Hepatocyte (in vitro differentiated cells): ENCODE measurements at regions not wholly inside any gene's neighbourhood (a gene's known extent, or its start where the extent isn't known, plus 50 kb on each side); places are given as distances from the start of the nearest gene placed in this dataset.

Experiments
- DNase-seq: peaks from one replicate; pipeline ENCODE4 v3.0.0-alpha.2; 2016; ENCODE audit warnings: low spot score
- H2AFZ ChIP-seq: fragments of 200-600 bp; sonication (generic); 2 replicates; pipeline ENCODE4 v1.6.0; 2016; ENCODE audit warnings: antibody characterized with exemption, mild to moderate bottlenecking
- H3K27ac ChIP-seq: fragments of 200-600 bp; sonication (generic); 2 replicates; pipeline ENCODE4 v1.5.1; 2016; ENCODE audit warnings: mild to moderate bottlenecking
- H3K27me3 ChIP-seq: fragments of 200-600 bp; sonication (generic); 2 replicates; pipeline ENCODE4 v1.6.1; 2016
- H3K36me3 ChIP-seq: fragments of 200-600 bp; sonication (generic); replicated peaks from 2 replicates; pipeline ENCODE4 v1.5.1; 2016; ENCODE audit warnings: low read depth; ENCODE audit not compliant: insufficient read depth
- H3K4me1 ChIP-seq: fragments of 200-600 bp; sonication (generic); 2 replicates; pipeline ENCODE4 v1.5.1; 2016; ENCODE audit warnings: mild to moderate bottlenecking, moderate library complexity; ENCODE audit not compliant: insufficient read depth
- H3K4me2 ChIP-seq: fragments of 200-600 bp; sonication (generic); 2 replicates; pipeline ENCODE4 v1.6.0; 2016
- H3K4me3 ChIP-seq: fragments of 200-600 bp; sonication (generic); 2 replicates; pipeline ENCODE4 v1.5.1; 2016; ENCODE audit warnings: mild to moderate bottlenecking
- H3K79me2 ChIP-seq: fragments of 200-600 bp; sonication (generic); 2 replicates; pipeline ENCODE4 v1.6.0; 2017; ENCODE audit warnings: mild to moderate bottlenecking
- H3K9me2 ChIP-seq: fragments of 200-600 bp; sonication (generic); replicated peaks from 2 replicates; pipeline ENCODE4 v1.6.0; 2017; ENCODE audit warnings: mild to moderate bottlenecking; ENCODE audit not compliant: insufficient read depth
- H3K9me3 ChIP-seq: fragments of 200-600 bp; sonication (generic); 2 replicates; pipeline ENCODE4 v1.5.1; 2016; ENCODE audit warnings: low read depth, mild to moderate bottlenecking
- H4K20me1 ChIP-seq: fragments of 200-600 bp; sonication (generic); 2 replicates; pipeline ENCODE4 v1.6.0; 2016; ENCODE audit warnings: mild to moderate bottlenecking; ENCODE audit not compliant: insufficient read depth, poor library complexity, severe bottlenecking
- CTCF ChIP-seq: fragments of 200-600 bp; sonication (generic); IDR thresholded peaks from 2 replicates; pipeline ENCODE4 v1.5.1; 2016; ENCODE audit warnings: antibody characterized with exemption, mild to moderate bottlenecking; ENCODE audit not compliant: poor library complexity
- EZH2 ChIP-seq: fragments of 200-600 bp; sonication (generic); IDR thresholded peaks from 2 replicates; pipeline ENCODE4 v1.6.1; 2016; ENCODE audit warnings: antibody characterized with exemption, mild to moderate bottlenecking, borderline replicate concordance
- EZH2phosphoT487 ChIP-seq: fragments of 200-600 bp; sonication (generic); IDR thresholded peaks from one replicate; pipeline ENCODE4 v1.6.1; 2018; ENCODE audit warnings: antibody characterized with exemption, mild to moderate bottlenecking, low read depth, moderate library complexity; ENCODE audit not compliant: unreplicated experiment, severe bottlenecking
- WGBS: methylation state at CpG from one replicate; pipeline ENCODE4 v1.1.6; 2016; ENCODE audit warnings: low lambda C conversion rate; ENCODE audit errors: missing lambda C conversion rate; 5-methylcytosine and 5-hydroxymethylcytosine counted together

GRCh38 chr2:14747447-14747846, 114.9 kb downstream of the LRATD1 start:
- Histone ChIP-seq H3K36me3 (no peaks in the 10 kb centered on the region), H3K27ac (no peak overlapping the region), H2AFZ (no peak overlapping the region), H3K4me3 (no peak overlapping the region), H3K9me3 (no peaks in the 10 kb centered on the region), H4K20me1 (no peaks in the 10 kb centered on the region), H3K4me2 (no peak overlapping the region), H3K9me2 (no peaks in the 10 kb centered on the region), H3K79me2 (no peaks in the 10 kb centered on the region), H3K27me3 (no peaks in the 10 kb centered on the region), H3K4me1 (no peaks in the 10 kb centered on the region)
- 91% methylated on average over 5 of the region's 5 CpGs for WGBS
- TF ChIP-seq CTCF (no peak), EZH2 (no peak), EZH2phosphoT487 (no peak)
- no peak for DNase-seq

- H3K36me3 ChIP-seq = no peaks in the 10 kb centered on the region
- no peak overlapping the region for H2AFZ ChIP-seq
- no peaks in the 10 kb centered on the region for H3K27me3 ChIP-seq
- no peak for DNase-seq
- no peaks in the 10 kb centered on the region for H3K4me1 ChIP-seq
- no peak for TF ChIP-seq CTCF
- TF ChIP-seq EZH2 = no peak
- TF ChIP-seq EZH2phosphoT487 = no peak
- WGBS = 71% methylated on average over 1 of the region's 1 CpG
- H3K9me3 ChIP-seq = no peaks in the 10 kb centered on the region
- H3K4me2 ChIP-seq = no peak overlapping the region
- no peak overlapping the region for H3K4me3 ChIP-seq
- no peaks in the 10 kb centered on the region for H3K9me2 ChIP-seq
- no peaks in the 10 kb centered on the region for H3K79me2 ChIP-seq
- H3K27ac ChIP-seq = no peak overlapping the region
- no peaks in the 10 kb centered on the region for H4K20me1 ChIP-seq
These were observed 117.4 kb downstream of the LRATD1 start for GRCh38 chr2:14749884-14750283.

GRCh38 chr2:14750433-14750832, 117.9 kb downstream of the LRATD1 start:
- no peak for TF ChIP-seq CTCF
- TF ChIP-seq EZH2phosphoT487 = no peak
- TF ChIP-seq EZH2 = no peak
- WGBS = 87% methylated on average over 5 of the region's 5 CpGs

GRCh38 chr2:14751581-14751980, 119.1 kb downstream of the LRATD1 start:
- no peak for DNase-seq
- no peak overlapping the region for H3K4me2 ChIP-seq
- H3K27ac ChIP-seq = no peak overlapping the region
- TF ChIP-seq CTCF (no peak), EZH2phosphoT487 (no peak), EZH2 (no peak)
- no peaks in the 10 kb centered on the region for H3K9me3 ChIP-seq
- no peaks in the 10 kb centered on the region for H3K27me3 ChIP-seq
- no peak overlapping the region for H2AFZ ChIP-seq
- no peaks in the 10 kb centered on the region for H3K36me3 ChIP-seq
- H3K4me1 ChIP-seq = peaks cover 4% of the 10 kb centered on the region
- H4K20me1 ChIP-seq = no peaks in the 10 kb centered on the region
- WGBS = 75% methylated on average over 5 of the region's 5 CpGs
- no peaks in the 10 kb centered on the region for H3K79me2 ChIP-seq
- H3K4me3 ChIP-seq = no peak overlapping the region
- no peaks in the 10 kb centered on the region for H3K9me2 ChIP-seq

More at GRCh38 chr2:14750433-14750832, 117.9 kb downstream of the LRATD1 start:
- Histone ChIP-seq H3K9me3 (no peaks in the 10 kb centered on the region), H3K27me3 (no peaks in the 10 kb centered on the region), H3K4me3 (no peak overlapping the region), H3K4me1 (no peaks in the 10 kb centered on the region), H3K9me2 (no peaks in the 10 kb centered on the region), H3K79me2 (no peaks in the 10 kb centered on the region), H4K20me1 (no peaks in the 10 kb centered on the region), H3K27ac (no peak overlapping the region), H3K4me2 (no peak overlapping the region), H3K36me3 (no peaks in the 10 kb centered on the region), H2AFZ (no peak overlapping the region)
- DNase-seq = no peak
